PC-9 (cell line): ENCODE measurements at regions not wholly inside any gene's neighbourhood (a gene's known extent, or its start where the extent isn't known, plus 50 kb on each side); places are given as distances from the start of the nearest gene placed in this dataset.

ENCODE experiments used
- CTCF ChIP-seq: fragments of 200-600 bp; sonication (generic); conservative IDR thresholded peaks from 2 replicates; pipeline ENCODE4 v1.6.1; 2017; ENCODE audit warnings: mixed run types, antibody characterized with exemption, mild to moderate bottlenecking, moderate library complexity
- EZH2 ChIP-seq: fragments of 200-600 bp; sonication (generic); IDR thresholded peaks from 2 replicates; pipeline ENCODE4 v1.8.0; 2017; ENCODE audit warnings: antibody characterized with exemption, low read depth

DNA sequence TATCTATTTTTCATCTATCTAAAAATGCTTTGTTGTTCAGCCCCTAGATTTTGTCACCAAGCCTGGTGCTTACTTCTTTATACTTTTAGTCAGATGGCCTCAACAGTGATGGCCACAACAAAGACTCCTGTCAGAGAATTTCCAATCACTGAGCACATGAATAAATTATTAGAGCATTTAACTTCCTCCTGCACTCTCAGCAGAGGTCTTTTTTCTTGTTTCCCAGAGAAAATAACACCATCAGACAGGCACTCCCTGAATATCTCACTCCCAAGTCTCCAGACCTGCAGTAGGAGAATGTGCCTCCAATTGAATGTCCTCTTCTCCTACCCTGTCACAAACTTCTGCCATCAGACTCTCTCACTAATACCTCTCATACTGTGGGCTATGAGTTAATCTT, 616.0 kb upstream of the NR5A2 start:
- TF ChIP-seq CTCF (no peak), EZH2 (no peak)
